H9 (cell line): ENCODE measurements at regions not wholly inside any gene's neighbourhood (a gene's known extent, or its start where the extent isn't known, plus 50 kb on each side); places are given as distances from the start of the nearest gene placed in this dataset.

Experiments used
- DNase-seq: peaks from one replicate; pipeline ENCODE4 v3.0.0-alpha.2; 2017
- H2AFZ ChIP-seq: one replicate; pipeline ENCODE4 v1.6.1; 2013; ENCODE audit warnings: mild to moderate bottlenecking, low read length, control low read depth, moderate library complexity
- H2AK5ac ChIP-seq: 2 replicates; pipeline ENCODE4 v1.6.1; 2013; ENCODE audit warnings: low read length, control low read depth, mixed read lengths; ENCODE audit not compliant: insufficient read length
- H2BK120ac ChIP-seq: one replicate; pipeline ENCODE4 v1.6.1; 2013; ENCODE audit warnings: low read depth, mild to moderate bottlenecking, low read length, control low read depth, inconsistent platforms; ENCODE audit not compliant: poor library complexity, severe bottlenecking
- H2BK12ac ChIP-seq: 2 replicates; pipeline ENCODE4 v1.6.1; 2013; ENCODE audit warnings: low read length, control low read depth, mixed read lengths, low read depth; ENCODE audit not compliant: insufficient read length
- H2BK15ac ChIP-seq: 2 replicates; pipeline ENCODE4 v1.6.1; 2013; ENCODE audit warnings: low read depth, low read length, control low read depth
- H2BK20ac ChIP-seq: one replicate; pipeline ENCODE4 v1.6.1; 2013; ENCODE audit warnings: low read depth, mild to moderate bottlenecking, low read length, control low read depth, inconsistent platforms; ENCODE audit not compliant: poor library complexity, severe bottlenecking
- H2BK5ac ChIP-seq: 2 replicates; pipeline ENCODE4 v1.6.1; 2013; ENCODE audit warnings: low read length, control low read depth, mixed read lengths; ENCODE audit not compliant: insufficient read length
- H3K14ac ChIP-seq: 2 replicates; pipeline ENCODE4 v1.6.1; 2013; ENCODE audit warnings: low read length, control low read depth; ENCODE audit not compliant: insufficient read depth
- H3K18ac ChIP-seq: 2 replicates; pipeline ENCODE4 v1.6.1; 2013; ENCODE audit warnings: low read depth, mild to moderate bottlenecking, mixed read lengths, low read length, control low read depth; ENCODE audit not compliant: insufficient read length
- H3K23ac ChIP-seq: 2 replicates; pipeline ENCODE4 v1.6.1; 2013; ENCODE audit warnings: low read length, control low read depth, mixed read lengths, low read depth; ENCODE audit not compliant: insufficient read length
- H3K23me2 ChIP-seq: 2 replicates; pipeline ENCODE4 v1.6.1; 2013; ENCODE audit warnings: low read depth, mild to moderate bottlenecking, mixed read lengths, low read length, control low read depth; ENCODE audit not compliant: insufficient read length, poor library complexity, severe bottlenecking
- H3K27ac ChIP-seq: 2 replicates; pipeline ENCODE4 v1.5.1; 2013; ENCODE audit warnings: low read length, control low read depth, mixed read lengths, low read depth; ENCODE audit not compliant: insufficient read length
- H3K27me3 ChIP-seq: 2 replicates; pipeline ENCODE4 v1.6.1; 2013; ENCODE audit warnings: low read length, control low read depth, inconsistent platforms; ENCODE audit not compliant: insufficient read depth
- H3K4ac ChIP-seq: 2 replicates; pipeline ENCODE4 v1.6.1; 2013; ENCODE audit warnings: low read depth, mild to moderate bottlenecking, control low read depth, inconsistent platforms, low read length, moderate library complexity
- H3K4me1 ChIP-seq: 2 replicates; pipeline ENCODE4 v1.6.1; 2013; ENCODE audit warnings: low read length, control low read depth, inconsistent platforms; ENCODE audit not compliant: insufficient read depth
- H3K4me2 ChIP-seq: 2 replicates; pipeline ENCODE4 v1.6.1; 2013; ENCODE audit warnings: low read length, control low read depth, mixed read lengths; ENCODE audit not compliant: insufficient read length, insufficient read depth
- H3K56ac ChIP-seq: 2 replicates; pipeline ENCODE4 v1.6.1; 2013; ENCODE audit warnings: low read depth, mild to moderate bottlenecking, mixed read lengths, low read length, control low read depth; ENCODE audit not compliant: insufficient read length
- H3K79me1 ChIP-seq: 2 replicates; pipeline ENCODE4 v1.6.1; 2013; ENCODE audit warnings: low read depth, mild to moderate bottlenecking, moderate library complexity, low read length, control low read depth, inconsistent platforms; ENCODE audit not compliant: insufficient read depth, poor library complexity, severe bottlenecking
- H3K79me2 ChIP-seq: 2 replicates; pipeline ENCODE4 v1.6.1; 2013; ENCODE audit warnings: low read length, control low read depth, inconsistent platforms; ENCODE audit not compliant: insufficient read depth
- H3K9ac ChIP-seq: 2 replicates; pipeline ENCODE4 v1.6.1; 2013; ENCODE audit warnings: low read length, control low read depth, mixed read lengths; ENCODE audit not compliant: insufficient read length; ENCODE audit errors: extremely low read depth
- H3K9me3 ChIP-seq: one replicate; pipeline ENCODE4 v1.6.1; 2013; ENCODE audit warnings: low read depth, low read length, inconsistent platforms; ENCODE audit not compliant: control insufficient read depth
- H3T11ph ChIP-seq: one replicate; pipeline ENCODE4 v1.6.1; 2013; ENCODE audit warnings: mild to moderate bottlenecking, low read length, control low read depth, inconsistent platforms
- H4K20me1 ChIP-seq: one replicate; pipeline ENCODE4 v1.6.1; 2013; ENCODE audit not compliant: control insufficient read depth, insufficient read length, insufficient read depth
- H4K5ac ChIP-seq: 2 replicates; pipeline ENCODE4 v1.6.1; 2013; ENCODE audit warnings: low read depth, mild to moderate bottlenecking, mixed read lengths, low read length, control low read depth; ENCODE audit not compliant: insufficient read length
- H4K8ac ChIP-seq: replicated peaks from 2 replicates; pipeline ENCODE4 v1.6.1; 2013; ENCODE audit warnings: low read length, control low read depth, mixed read lengths, low read depth; ENCODE audit not compliant: insufficient read length
- H4K91ac ChIP-seq: 2 replicates; pipeline ENCODE4 v1.6.1; 2013; ENCODE audit warnings: low read depth, mild to moderate bottlenecking, moderate library complexity, mixed read lengths, low read length, control low read depth; ENCODE audit not compliant: insufficient read length
- H3K27ac Mint-ChIP-seq, 3 experiments: 2 replicates in 2 of 3; 3 replicates in 1 of 3; pipeline ENCODE4 v1.8.0; 2020 to 2021; ENCODE audit warnings: mixed read lengths in 3 of 3, mild to moderate bottlenecking in 1 of 3, moderate library complexity in 1 of 3
- H3K27me3 Mint-ChIP-seq: 2 replicates; pipeline ENCODE4 v1.8.0; 2021; ENCODE audit warnings: low read depth, mild to moderate bottlenecking, moderate library complexity, mixed read lengths
- H3K36me3 Mint-ChIP-seq, 3 experiments: 2 replicates in 2 of 3; 3 replicates in 1 of 3; pipeline ENCODE4 v1.8.0; 2020 to 2021; ENCODE audit warnings: low read depth in 3 of 3, mixed read lengths in 3 of 3; ENCODE audit not compliant: insufficient read depth in 1 of 3
- H3K4me1 Mint-ChIP-seq, 2 experiments: 2 replicates each; pipeline ENCODE4 v1.8.0; 2020; ENCODE audit warnings: mixed read lengths in 2 of 2
- H3K4me3 Mint-ChIP-seq, 2 experiments: 2 replicates in 1 of 2; 3 replicates in 1 of 2; pipeline ENCODE4 v1.8.0; 2020 to 2021; ENCODE audit warnings: mild to moderate bottlenecking in 2 of 2, mixed read lengths in 2 of 2, moderate library complexity in 1 of 2
- H3K9me3 Mint-ChIP-seq, 2 experiments: 2 replicates in 1 of 2; 3 replicates in 1 of 2; pipeline ENCODE4 v1.8.0; 2020; ENCODE audit warnings: mild to moderate bottlenecking in 2 of 2, mixed read lengths in 2 of 2, moderate library complexity in 1 of 2
- WGBS: extraction: QIAGEN DNeasy Blood & Tissue Kit; methylation state at CpG from one replicate; pipeline ENCODE4 v1.1.7; 2013; ENCODE audit warnings: missing lambda C conversion rate, low lambda C conversion rate, mixed read lengths; ENCODE audit not compliant: insufficient read length; ENCODE audit errors: extremely low coverage; 5-methylcytosine and 5-hydroxymethylcytosine counted together
- TF ChIP-seq, protein P1 (sequence below): fragments of 200-600 bp; sonication (generic); conservative IDR thresholded peaks from 3 replicates; pipeline ENCODE4 v1.8.0; 2021; ENCODE audit warnings: antibody characterized with exemption, mild to moderate bottlenecking

DNA sequence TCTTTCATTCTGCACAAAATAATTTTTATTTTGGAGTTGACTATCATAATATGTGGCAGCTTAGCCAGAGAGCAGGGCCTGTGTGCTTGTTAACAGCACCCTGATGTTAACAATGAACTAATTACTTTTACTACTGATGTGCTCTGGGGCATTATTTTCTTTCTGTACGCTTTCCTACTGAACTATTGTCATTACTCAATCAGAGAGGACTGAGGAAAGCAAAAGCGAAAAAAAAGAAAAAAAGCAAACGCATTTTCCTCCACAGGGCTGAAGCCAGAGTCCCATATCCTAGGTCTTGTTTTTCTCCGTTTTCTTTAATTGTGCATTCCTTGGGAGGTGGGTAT lies 221.2 kb downstream of the TTLL7 start:
- Histone ChIP-seq H4K8ac (no peak overlapping the region), H3K18ac (no peak overlapping the region), H3K14ac (no peak overlapping the region), H4K20me1 (no peaks in the 10 kb centered on the region), H4K5ac (no peak overlapping the region), H2AK5ac (no peak overlapping the region), H4K91ac (no peak overlapping the region), H2BK5ac (no peak overlapping the region), H3K23ac (no peak overlapping the region), H3K27ac (no peak overlapping the region), H3K79me2 (no peaks in the 10 kb centered on the region), H3T11ph (no peak overlapping the region), H2BK20ac (no peak overlapping the region), H2BK12ac (no peak overlapping the region), H3K56ac (no peak overlapping the region), H3K23me2 (no peaks in the 10 kb centered on the region), H2AFZ (no peak overlapping the region), H3K4me2 (no peak overlapping the region), H3K27me3 (no peaks in the 10 kb centered on the region), H3K79me1 (no peaks in the 10 kb centered on the region), H3K9me3 (no peaks in the 10 kb centered on the region), H2BK15ac (no peak overlapping the region), H3K4me1 (no peaks in the 10 kb centered on the region; the same call in 1 of the 2 replicates), H3K9ac (no peak overlapping the region), H3K4ac (no peak overlapping the region), H2BK120ac (no peak overlapping the region)
- TF ChIP-seq, protein P1, sequence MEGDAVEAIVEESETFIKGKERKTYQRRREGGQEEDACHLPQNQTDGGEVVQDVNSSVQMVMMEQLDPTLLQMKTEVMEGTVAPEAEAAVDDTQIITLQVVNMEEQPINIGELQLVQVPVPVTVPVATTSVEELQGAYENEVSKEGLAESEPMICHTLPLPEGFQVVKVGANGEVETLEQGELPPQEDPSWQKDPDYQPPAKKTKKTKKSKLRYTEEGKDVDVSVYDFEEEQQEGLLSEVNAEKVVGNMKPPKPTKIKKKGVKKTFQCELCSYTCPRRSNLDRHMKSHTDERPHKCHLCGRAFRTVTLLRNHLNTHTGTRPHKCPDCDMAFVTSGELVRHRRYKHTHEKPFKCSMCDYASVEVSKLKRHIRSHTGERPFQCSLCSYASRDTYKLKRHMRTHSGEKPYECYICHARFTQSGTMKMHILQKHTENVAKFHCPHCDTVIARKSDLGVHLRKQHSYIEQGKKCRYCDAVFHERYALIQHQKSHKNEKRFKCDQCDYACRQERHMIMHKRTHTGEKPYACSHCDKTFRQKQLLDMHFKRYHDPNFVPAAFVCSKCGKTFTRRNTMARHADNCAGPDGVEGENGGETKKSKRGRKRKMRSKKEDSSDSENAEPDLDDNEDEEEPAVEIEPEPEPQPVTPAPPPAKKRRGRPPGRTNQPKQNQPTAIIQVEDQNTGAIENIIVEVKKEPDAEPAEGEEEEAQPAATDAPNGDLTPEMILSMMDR, result no peak
- no peaks in the 10 kb centered on the region for H3K9me3 Mint-ChIP-seq
- no peaks in the 10 kb centered on the region for H3K36me3 Mint-ChIP-seq
- WGBS, result no CpG with 5 or more reads among the region's 4 CpGs
- no peaks in the 10 kb centered on the region for H3K27me3 Mint-ChIP-seq
- H3K27ac Mint-ChIP-seq, result no peak overlapping the region
- DNase-seq, result no peak
- no peak overlapping the region for H3K4me3 Mint-ChIP-seq
- H3K4me1 Mint-ChIP-seq, result peaks cover 13 to 15% of the 10 kb centered on the region in 2 experiments
